Loucy (cell line): ENCODE measurements at regions not wholly inside any gene's neighbourhood (a gene's known extent, or its start where the extent isn't known, plus 50 kb on each side); places are given as distances from the start of the nearest gene placed in this dataset.

ENCODE experiments used
- H2AFZ ChIP-seq: fragments of 200-600 bp; sonication (generic); 2 replicates; pipeline ENCODE4 v1.6.0; 2016; ENCODE audit warnings: antibody characterized with exemption, mild to moderate bottlenecking, low read length, moderate library complexity
- H3F3A ChIP-seq: fragments of 200-600 bp; 2 replicates; pipeline ENCODE4 v1.6.0; 2016; ENCODE audit warnings: antibody characterized with exemption, low read depth, mild to moderate bottlenecking
- H3K27me3 ChIP-seq: fragments of 200-600 bp; sonication (generic); 2 replicates; pipeline ENCODE4 v1.6.1; 2014; ENCODE audit warnings: low read length, mild to moderate bottlenecking; ENCODE audit not compliant: insufficient read depth, poor library complexity, severe bottlenecking
- H3K36me3 ChIP-seq: fragments of 200-600 bp; sonication (generic); 2 replicates; pipeline ENCODE4 v1.6.1; 2016; ENCODE audit warnings: low read length; ENCODE audit not compliant: insufficient read depth
- H3K4me1 ChIP-seq: fragments of 200-600 bp; sonication (generic); 2 replicates; pipeline ENCODE4 v1.5.1; 2014; ENCODE audit warnings: low read length, mild to moderate bottlenecking; ENCODE audit not compliant: insufficient read depth, poor library complexity, severe bottlenecking
- H3K4me2 ChIP-seq: fragments of 200-600 bp; sonication (generic); 2 replicates; pipeline ENCODE4 v1.6.0; 2014; ENCODE audit warnings: antibody characterized with exemption, low read length, low read depth, mild to moderate bottlenecking; ENCODE audit not compliant: poor library complexity, severe bottlenecking
- H3K4me3 ChIP-seq: fragments of 200-600 bp; sonication (generic); 2 replicates; pipeline ENCODE4 v1.5.1; 2014; ENCODE audit warnings: low read length, mild to moderate bottlenecking, mixed read lengths; ENCODE audit not compliant: poor library complexity, severe bottlenecking
- H3K79me2 ChIP-seq: fragments of 200-600 bp; sonication (generic); 2 replicates; pipeline ENCODE4 v1.6.1; 2014; ENCODE audit warnings: low read length; ENCODE audit not compliant: insufficient read depth
- H3K9ac ChIP-seq: fragments of 200-600 bp; sonication (generic); 2 replicates; pipeline ENCODE4 v1.6.0; 2014; ENCODE audit warnings: mild to moderate bottlenecking, low read depth, low read length, moderate library complexity; ENCODE audit not compliant: poor library complexity, severe bottlenecking
- H3K9me2 ChIP-seq: fragments of 200-600 bp; sonication (generic); replicated peaks from 2 replicates; pipeline ENCODE4 v1.6.1; 2016; ENCODE audit warnings: low read depth, low read length, mixed read lengths
- H3K9me3 ChIP-seq: fragments of 200-600 bp; sonication (generic); 2 replicates; pipeline ENCODE4 v1.6.1; 2014; ENCODE audit warnings: mild to moderate bottlenecking, antibody characterized with exemption, low read length, low read depth; ENCODE audit not compliant: insufficient read depth
- H4K20me1 ChIP-seq: fragments of 200-600 bp; sonication (generic); 2 replicates; pipeline ENCODE4 v1.6.0; 2014; ENCODE audit warnings: antibody characterized with exemption, low read length, mild to moderate bottlenecking; ENCODE audit not compliant: insufficient read depth, poor library complexity, severe bottlenecking
- EZH2phosphoT487 ChIP-seq: fragments of 200-600 bp; IDR thresholded peaks from 2 replicates; pipeline ENCODE4 v1.6.1; 2018; ENCODE audit warnings: antibody characterized with exemption, mild to moderate bottlenecking, moderate library complexity, borderline replicate concordance
- TF ChIP-seq, protein P1 (sequence below): fragments of 200-600 bp; sonication (generic); conservative IDR thresholded peaks from 2 replicates; pipeline ENCODE4 v1.5.1; 2014; ENCODE audit warnings: mild to moderate bottlenecking, antibody characterized with exemption, low read length

DNA sequence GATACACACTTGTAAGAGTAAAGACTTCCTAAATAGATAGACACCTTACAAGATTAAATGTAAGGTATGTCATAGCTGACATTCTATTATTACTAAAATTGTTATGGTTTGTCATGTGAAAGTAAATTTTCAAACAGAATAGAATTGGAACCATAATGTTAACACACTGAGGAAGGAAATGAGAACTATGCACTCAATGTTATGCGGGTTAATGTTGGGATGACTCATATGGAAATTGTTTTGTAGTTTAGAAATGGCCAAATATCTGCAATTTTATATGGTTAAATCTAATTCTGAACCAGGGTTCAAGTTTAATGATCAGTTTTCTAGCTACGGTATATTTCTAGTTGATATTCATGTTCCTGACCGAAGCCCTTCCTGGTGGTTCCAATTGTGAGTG is 214.2 kb upstream of the ADO start:
- Histone ChIP-seq H3K4me3 (no peak overlapping the region), H3K9ac (no peak overlapping the region), H3K36me3 (no peaks in the 10 kb centered on the region), H3K9me3 (no peaks in the 10 kb centered on the region), H2AFZ (no peak overlapping the region), H4K20me1 (no peaks in the 10 kb centered on the region), H3K4me1 (no peaks in the 10 kb centered on the region), H3K27me3 (no peaks in the 10 kb centered on the region), H3F3A (no peaks in the 10 kb centered on the region), H3K79me2 (no peaks in the 10 kb centered on the region), H3K9me2 (no peaks in the 10 kb centered on the region), H3K4me2 (no peak overlapping the region)
- TF ChIP-seq, protein P1, sequence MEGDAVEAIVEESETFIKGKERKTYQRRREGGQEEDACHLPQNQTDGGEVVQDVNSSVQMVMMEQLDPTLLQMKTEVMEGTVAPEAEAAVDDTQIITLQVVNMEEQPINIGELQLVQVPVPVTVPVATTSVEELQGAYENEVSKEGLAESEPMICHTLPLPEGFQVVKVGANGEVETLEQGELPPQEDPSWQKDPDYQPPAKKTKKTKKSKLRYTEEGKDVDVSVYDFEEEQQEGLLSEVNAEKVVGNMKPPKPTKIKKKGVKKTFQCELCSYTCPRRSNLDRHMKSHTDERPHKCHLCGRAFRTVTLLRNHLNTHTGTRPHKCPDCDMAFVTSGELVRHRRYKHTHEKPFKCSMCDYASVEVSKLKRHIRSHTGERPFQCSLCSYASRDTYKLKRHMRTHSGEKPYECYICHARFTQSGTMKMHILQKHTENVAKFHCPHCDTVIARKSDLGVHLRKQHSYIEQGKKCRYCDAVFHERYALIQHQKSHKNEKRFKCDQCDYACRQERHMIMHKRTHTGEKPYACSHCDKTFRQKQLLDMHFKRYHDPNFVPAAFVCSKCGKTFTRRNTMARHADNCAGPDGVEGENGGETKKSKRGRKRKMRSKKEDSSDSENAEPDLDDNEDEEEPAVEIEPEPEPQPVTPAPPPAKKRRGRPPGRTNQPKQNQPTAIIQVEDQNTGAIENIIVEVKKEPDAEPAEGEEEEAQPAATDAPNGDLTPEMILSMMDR: no peak
- TF ChIP-seq EZH2phosphoT487: no peak

DNA sequence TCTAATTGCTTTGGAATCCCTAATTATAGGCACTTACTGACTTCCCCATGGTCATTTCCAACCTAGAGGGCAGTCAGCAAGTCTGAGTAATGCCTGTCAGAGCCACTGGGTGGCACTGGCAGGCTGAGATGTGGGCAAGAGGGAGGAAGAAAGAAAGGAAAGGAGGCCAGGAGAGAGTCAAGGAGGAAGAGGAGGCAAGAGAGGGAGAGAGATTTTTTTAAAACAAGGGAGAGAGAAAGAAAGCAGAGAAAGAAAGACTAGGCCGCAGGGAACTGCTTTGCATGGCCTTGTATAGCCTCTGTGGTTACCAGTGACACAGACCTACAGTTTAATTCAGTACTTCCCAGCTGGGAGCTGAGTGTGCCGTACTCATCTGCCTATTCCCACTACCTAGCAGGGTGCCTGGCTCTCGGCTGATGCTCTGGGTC is 210.4 kb upstream of the ADO start:
- Histone ChIP-seq H3K36me3 (no peaks in the 10 kb centered on the region), H2AFZ (peak overlapping the region; percentile 57; the same call in 1 of the 2 replicates), H3K9me3 (no peaks in the 10 kb centered on the region), H3K27me3 (no peaks in the 10 kb centered on the region), H3K9me2 (no peaks in the 10 kb centered on the region), H3K9ac (no peak overlapping the region), H3K79me2 (no peaks in the 10 kb centered on the region), H3K4me2 (no peak overlapping the region), H3F3A (no peaks in the 10 kb centered on the region), H3K4me1 (no peaks in the 10 kb centered on the region), H4K20me1 (no peaks in the 10 kb centered on the region), H3K4me3 (no peak overlapping the region)
- TF ChIP-seq EZH2phosphoT487: no peak
- TF ChIP-seq, protein P1: peak; percentile 97

DNA sequence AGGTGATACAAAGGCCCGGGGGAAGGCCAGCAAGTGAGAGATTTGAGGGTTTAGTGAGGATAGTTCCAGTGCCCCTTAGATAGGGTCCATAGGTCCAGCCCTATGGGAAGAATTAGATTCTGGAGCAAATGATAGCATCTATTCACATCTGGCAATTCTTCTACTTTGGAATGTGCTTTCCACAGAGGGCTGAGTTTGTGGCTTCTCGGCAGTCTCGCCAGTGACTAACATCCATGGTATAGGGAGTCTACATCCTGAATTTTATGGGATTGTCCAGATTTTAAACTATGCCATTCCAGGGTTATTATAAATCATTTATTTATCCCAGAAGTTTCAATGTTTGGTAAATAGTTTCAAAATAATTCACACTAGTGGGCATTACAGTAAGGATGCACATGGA is 207.3 kb upstream of the ADO start:
- Histone ChIP-seq H3K79me2 (no peaks in the 10 kb centered on the region), H3K9ac (no peak overlapping the region), H3K4me2 (no peak overlapping the region), H3K4me3 (no peak overlapping the region), H3K4me1 (no peaks in the 10 kb centered on the region), H4K20me1 (no peaks in the 10 kb centered on the region), H2AFZ (no peak overlapping the region), H3K9me2 (no peaks in the 10 kb centered on the region), H3F3A (no peaks in the 10 kb centered on the region), H3K36me3 (no peaks in the 10 kb centered on the region), H3K9me3 (no peaks in the 10 kb centered on the region), H3K27me3 (no peaks in the 10 kb centered on the region)
- TF ChIP-seq, protein P1: no peak
- TF ChIP-seq EZH2phosphoT487: no peak
